Neural cell (in vitro differentiated cells): ENCODE measurements at regions not wholly inside any gene's neighbourhood (a gene's known extent, or its start where the extent isn't known, plus 50 kb on each side); places are given as distances from the start of the nearest gene placed in this dataset.
A peak's percentile ranks its signal among the peaks of the same experiment; 100 is the strongest.

Experiments
- H2AFZ ChIP-seq: fragments of 200-600, 300-800 bp; sonication (generic), shearing (Covaris generic); 2 replicates; pipeline ENCODE4 v1.6.0; 2014; ENCODE audit warnings: low read depth, mild to moderate bottlenecking, antibody characterized with exemption, low read length, moderate library complexity
- H3F3A ChIP-seq: fragments of 200-600 bp; shearing (Covaris generic); 2 replicates; pipeline ENCODE4 v1.6.1; 2016; ENCODE audit warnings: mild to moderate bottlenecking, moderate library complexity, mixed read lengths, antibody characterized with exemption, low read length; ENCODE audit not compliant: insufficient read depth, poor library complexity, severe bottlenecking
- H3K27ac ChIP-seq: fragments of 200-600, 300-800 bp; sonication (generic), shearing (Covaris generic); 2 replicates; pipeline ENCODE4 v1.5.1; 2014; ENCODE audit warnings: mild to moderate bottlenecking, low read length, moderate library complexity
- H3K27me3 ChIP-seq: fragments of 300-800, 200-600 bp; sonication (generic), shearing (Covaris generic); 2 replicates; pipeline ENCODE4 v1.6.0; 2014; ENCODE audit warnings: mild to moderate bottlenecking, low read depth, low read length, moderate library complexity; ENCODE audit not compliant: insufficient read depth
- H3K36me3 ChIP-seq: fragments of 300-800, 200-600 bp; sonication (generic), shearing (Covaris generic); 2 replicates; pipeline ENCODE4 v1.5.1; 2014; ENCODE audit warnings: mild to moderate bottlenecking, antibody characterized with exemption, low read length, moderate library complexity; ENCODE audit not compliant: insufficient read depth
- H3K4me2 ChIP-seq: fragments of 300-800, 200-600 bp; sonication (generic), shearing (Covaris generic); 2 replicates; pipeline ENCODE4 v1.6.0; 2014; ENCODE audit warnings: mild to moderate bottlenecking, low read length
- H3K4me3 ChIP-seq: fragments of 300-800, 200-600 bp; sonication (generic), shearing (Covaris generic); 2 replicates; pipeline ENCODE4 v1.5.1; 2014; ENCODE audit warnings: mild to moderate bottlenecking, low read length, moderate library complexity
- H3K79me2 ChIP-seq: fragments of 200-600 bp; shearing (Covaris generic); replicated peaks from 2 replicates; pipeline ENCODE4 v1.6.0; 2014; ENCODE audit warnings: mild to moderate bottlenecking, low read length, moderate library complexity; ENCODE audit not compliant: insufficient read depth
- H3K9ac ChIP-seq: fragments of 300-800, 200-600 bp; sonication (generic), shearing (Covaris generic); 2 replicates; pipeline ENCODE4 v1.6.1; 2016; ENCODE audit warnings: mild to moderate bottlenecking, low read length, mixed read lengths
- H3K9me2 ChIP-seq: fragments of 200-600 bp; shearing (Covaris generic); 2 replicates; pipeline ENCODE4 v1.6.1; 2016; ENCODE audit warnings: mild to moderate bottlenecking, low read length, mixed read lengths; ENCODE audit not compliant: insufficient read depth
- H3K9me3 ChIP-seq: fragments of 200-600, 300-800 bp; sonication (generic), shearing (Covaris generic); 2 replicates; pipeline ENCODE4 v1.6.1; 2016; ENCODE audit warnings: mild to moderate bottlenecking, mixed run types, low read length, moderate library complexity, mixed read lengths
- H4K20me1 ChIP-seq: fragments of 200-600 bp; shearing (Covaris generic); 2 replicates; pipeline ENCODE4 v1.6.1; 2016; ENCODE audit warnings: mild to moderate bottlenecking, mixed run types; ENCODE audit not compliant: insufficient read depth
- EP300 ChIP-seq: fragments of 450-650 bp; conservative IDR thresholded peaks from 2 replicates; pipeline ENCODE4 v1.6.1; 2014; ENCODE audit warnings: antibody characterized with exemption, mild to moderate bottlenecking, moderate library complexity; ENCODE audit not compliant: poor library complexity, severe bottlenecking
- EZH2 ChIP-seq: fragments of 200-600, 300-800 bp; shearing (Covaris generic), sonication (generic); IDR thresholded peaks from 2 replicates; pipeline ENCODE4 v1.6.1; 2014; ENCODE audit warnings: antibody characterized with exemption, low read length, borderline replicate concordance, mild to moderate bottlenecking; ENCODE audit not compliant: insufficient read depth, poor library complexity, severe bottlenecking
- MXI1 ChIP-seq: fragments of 450-650 bp; conservative IDR thresholded peaks from 2 replicates; pipeline ENCODE4 v1.6.1; 2014; ENCODE audit warnings: antibody characterized with exemption, mild to moderate bottlenecking; ENCODE audit not compliant: poor library complexity, severe bottlenecking
- POLR2AphosphoS5 ChIP-seq: IDR thresholded peaks from 2 replicates; pipeline ENCODE4 v1.6.1; 2012
- RAD21 ChIP-seq: fragments of 450-650 bp; conservative IDR thresholded peaks from 2 replicates; pipeline ENCODE4 v1.6.1; 2014; ENCODE audit warnings: antibody characterized with exemption, mild to moderate bottlenecking, moderate library complexity
- REST ChIP-seq: IDR thresholded peaks from 2 replicates; pipeline ENCODE4 v1.6.1; 2012; ENCODE audit warnings: borderline replicate concordance
- SMC3 ChIP-seq: fragments of 450-650 bp; conservative IDR thresholded peaks from 2 replicates; pipeline ENCODE4 v1.6.1; 2014; ENCODE audit warnings: antibody characterized with exemption, mild to moderate bottlenecking, moderate library complexity; ENCODE audit not compliant: poor library complexity
- TAF1 ChIP-seq: IDR thresholded peaks from 2 replicates; pipeline ENCODE4 v1.6.1; 2012; ENCODE audit warnings: low read depth
- TF ChIP-seq, protein P1 (sequence below): fragments of 450-650 bp; IDR thresholded peaks from 2 replicates; pipeline ENCODE4 v1.5.1; 2014; ENCODE audit warnings: antibody characterized with exemption, mild to moderate bottlenecking, moderate library complexity; ENCODE audit not compliant: poor library complexity, severe bottlenecking

DNA sequence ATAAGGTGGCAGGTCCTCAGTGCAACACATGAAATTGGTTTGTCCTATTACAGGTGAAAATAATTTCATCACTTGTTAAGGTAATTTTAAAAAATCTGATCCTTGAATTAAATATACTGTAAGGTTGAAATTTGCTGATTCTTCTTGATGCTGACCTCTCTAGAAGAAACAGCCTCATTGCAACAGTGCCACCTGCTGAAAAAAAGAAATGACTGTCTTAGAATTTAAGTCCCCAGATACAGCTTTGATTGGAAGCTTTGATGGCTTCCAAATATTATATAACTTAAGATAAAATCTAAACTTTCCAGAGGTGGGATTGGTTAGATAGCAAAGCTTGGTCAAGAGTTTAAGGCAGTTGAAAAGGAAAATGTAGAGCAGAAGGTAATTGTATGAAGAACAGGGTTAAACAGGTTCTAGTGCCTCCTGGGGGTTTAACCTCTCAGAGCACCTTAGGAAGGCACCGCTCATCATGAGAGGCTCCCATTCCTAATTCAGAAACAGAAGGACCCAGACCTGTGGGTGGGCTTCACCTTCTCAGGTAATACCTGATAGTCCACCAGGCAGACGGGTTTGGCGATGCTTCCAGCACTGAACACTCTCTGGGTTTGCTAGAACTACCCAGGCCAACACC, 401.0 kb downstream of the PAX1 start:
- Histone ChIP-seq H3K4me2 (no peak overlapping the region), H3K4me3 (no peak overlapping the region), H3K9me3 (no peaks in the 10 kb centered on the region), H3K27me3 (no peaks in the 10 kb centered on the region), H3K9ac (no peak overlapping the region), H3K36me3 (no peaks in the 10 kb centered on the region), H4K20me1 (no peaks in the 10 kb centered on the region), H3K9me2 (no peaks in the 10 kb centered on the region), H3F3A (no peaks in the 10 kb centered on the region), H3K79me2 (no peaks in the 10 kb centered on the region), H2AFZ (no peak overlapping the region), H3K27ac (no peak overlapping the region)
- TF ChIP-seq RAD21 (peak; percentile 85), MXI1 (no peak), EP300 (no peak), REST (no peak), SMC3 (peak; percentile 81)
- TF ChIP-seq, protein P1, sequence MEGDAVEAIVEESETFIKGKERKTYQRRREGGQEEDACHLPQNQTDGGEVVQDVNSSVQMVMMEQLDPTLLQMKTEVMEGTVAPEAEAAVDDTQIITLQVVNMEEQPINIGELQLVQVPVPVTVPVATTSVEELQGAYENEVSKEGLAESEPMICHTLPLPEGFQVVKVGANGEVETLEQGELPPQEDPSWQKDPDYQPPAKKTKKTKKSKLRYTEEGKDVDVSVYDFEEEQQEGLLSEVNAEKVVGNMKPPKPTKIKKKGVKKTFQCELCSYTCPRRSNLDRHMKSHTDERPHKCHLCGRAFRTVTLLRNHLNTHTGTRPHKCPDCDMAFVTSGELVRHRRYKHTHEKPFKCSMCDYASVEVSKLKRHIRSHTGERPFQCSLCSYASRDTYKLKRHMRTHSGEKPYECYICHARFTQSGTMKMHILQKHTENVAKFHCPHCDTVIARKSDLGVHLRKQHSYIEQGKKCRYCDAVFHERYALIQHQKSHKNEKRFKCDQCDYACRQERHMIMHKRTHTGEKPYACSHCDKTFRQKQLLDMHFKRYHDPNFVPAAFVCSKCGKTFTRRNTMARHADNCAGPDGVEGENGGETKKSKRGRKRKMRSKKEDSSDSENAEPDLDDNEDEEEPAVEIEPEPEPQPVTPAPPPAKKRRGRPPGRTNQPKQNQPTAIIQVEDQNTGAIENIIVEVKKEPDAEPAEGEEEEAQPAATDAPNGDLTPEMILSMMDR, result peak; percentile 80

GRCh38 chr20:22101606-22102005, 396.1 kb downstream of the PAX1 start:
- no peak overlapping the region for H3K27ac ChIP-seq
- H4K20me1 ChIP-seq, result no peaks in the 10 kb centered on the region
- no peak overlapping the region for H2AFZ ChIP-seq
- no peaks in the 10 kb centered on the region for H3K9me3 ChIP-seq
- H3K9me2 ChIP-seq, result no peaks in the 10 kb centered on the region
- H3K79me2 ChIP-seq, result no peaks in the 10 kb centered on the region
- no peaks in the 10 kb centered on the region for H3F3A ChIP-seq
- H3K36me3 ChIP-seq, result no peaks in the 10 kb centered on the region
- H3K9ac ChIP-seq, result no peak overlapping the region
- no peaks in the 10 kb centered on the region for H3K27me3 ChIP-seq
- TF ChIP-seq MXI1, result no peak
- no peak for TF ChIP-seq EP300
- no peak for TF ChIP-seq TAF1
- TF ChIP-seq, protein P1, result no peak
- no peak for TF ChIP-seq SMC3
- TF ChIP-seq POLR2AphosphoS5, result no peak
- TF ChIP-seq REST, result no peak
- no peak for TF ChIP-seq EZH2
- no peak for TF ChIP-seq RAD21
- H3K4me2 ChIP-seq, result no peak overlapping the region
- no peak overlapping the region for H3K4me3 ChIP-seq
